HCT116 (cell line): ENCODE measurements at regions not wholly inside any gene's neighbourhood (a gene's known extent, or its start where the extent isn't known, plus 50 kb on each side); places are given as distances from the start of the nearest gene placed in this dataset.

ENCODE experiments used
- ATAC-seq: fragments of 200-7000 bp; cut with Tn5 transposase; 2 replicates; pipeline ENCODE4 v1.9.1; 2020; ENCODE audit warnings: mild to moderate bottlenecking, moderate library complexity
- BruUV-seq: library from RNA; stranded (reverse); fragments of 400-500 nt; replicated peaks from 2 replicates; lab custom pipeline; 2021; lab: Mats Ljungman, UMichigan
- CTCF ChIA-PET: fragments of 300-600 bp; sonication (Branson Sonifier 250); formaldehyde crosslinking; loops from one replicate; lab custom pipeline; 2021; ENCODE audit warnings: antibody characterized with exemption; lab: Charles Lee
- POLR2A ChIA-PET: fragments of 300-600, 350-600 bp; sonication (Branson Sonifier 250); formaldehyde crosslinking; loops from one replicate; lab custom pipeline; 2021; ENCODE audit warnings: antibody characterized with exemption; lab: Charles Lee
- RAD21 ChIA-PET, 2 experiments: fragments of 300-600 bp; sonication (Branson Sonifier 250); formaldehyde crosslinking; loops; one replicate each; lab custom pipeline; 2023; ENCODE audit warnings: low total read pairs in 2 of 2; ENCODE audit not compliant: uncharacterized antibody in 2 of 2, unreplicated experiment in 2 of 2, low non-redundant PET in 1 of 2; lab: Charles Lee
- DNase-seq: peaks from one replicate; pipeline ENCODE4 v3.0.0-alpha.2; 2010; ENCODE audit warnings: low read depth, low spot score
- H2AFZ ChIP-seq: fragments of 200-600 bp; shearing (Covaris generic), sonication (generic); 2 replicates; pipeline ENCODE4 v1.6.1; 2017; ENCODE audit warnings: low read depth, mixed run types, mixed read lengths, antibody characterized with exemption, low read length; ENCODE audit not compliant: poor library complexity, severe bottlenecking
- H3K27ac ChIP-seq: 2 replicates; pipeline ENCODE4 v1.5.1; 2012; ENCODE audit warnings: low read depth, low read length
- H3K27me3 ChIP-seq: fragments of 200-600 bp; sonication (generic); 2 replicates; pipeline ENCODE4 v1.6.1; 2016; ENCODE audit warnings: mixed run types, low read length, mixed read lengths; ENCODE audit not compliant: insufficient read depth
- H3K36me3 ChIP-seq, 2 experiments: fragments of 200-500 bp in 1 of 2; fragments of 200-600 bp in 1 of 2; sonication (Bioruptor generic) in 1 of 2; sonication (generic) in 1 of 2; 2 replicates each; pipeline versions ENCODE4 v1.5.1 to v1.6.1; 2014 to 2016; ENCODE audit warnings: low read length in 2 of 2, inconsistent platforms in 1 of 2, mixed read lengths in 1 of 2, mixed run types in 1 of 2; ENCODE audit not compliant: insufficient read depth in 2 of 2, control insufficient read depth in 1 of 2
- H3K4me1 ChIP-seq, 2 experiments: fragments of 200-600 bp in 1 of 2; sonication (generic) in 1 of 2; 2 replicates each; pipeline versions ENCODE4 v1.5.1 to v1.6.1; 2012 to 2017; ENCODE audit warnings: low read length in 2 of 2, inconsistent platforms in 1 of 2, mild to moderate bottlenecking in 1 of 2, mixed read lengths in 1 of 2, mixed run types in 1 of 2, moderate library complexity in 1 of 2; ENCODE audit not compliant: insufficient read depth in 2 of 2, control insufficient read depth in 1 of 2
- H3K4me2 ChIP-seq: fragments of 200-600 bp; sonication (generic); 2 replicates; pipeline ENCODE4 v1.6.1; 2017; ENCODE audit warnings: mixed run types, low read length, mixed read lengths
- H3K4me3 ChIP-seq, 2 experiments: fragments of 200-600 bp in 1 of 2; sonication (generic) in 1 of 2; replicated peaks in 1 of 2; 2 replicates each; pipeline ENCODE4 v1.5.1; 2011 to 2016; ENCODE audit warnings: low read length in 2 of 2, control low read depth in 1 of 2, low read depth in 1 of 2, mild to moderate bottlenecking in 1 of 2, mixed read lengths in 1 of 2, mixed run types in 1 of 2
- H3K79me2 ChIP-seq: fragments of 200-600 bp; sonication (generic); 2 replicates; pipeline ENCODE4 v1.6.1; 2017; ENCODE audit warnings: mild to moderate bottlenecking, mixed run types, low read length, moderate library complexity, mixed read lengths; ENCODE audit not compliant: insufficient read depth
- H3K9ac ChIP-seq: fragments of 200-600 bp; sonication (generic); 2 replicates; pipeline ENCODE4 v1.6.1; 2016; ENCODE audit warnings: low read length, mixed read lengths
- H3K9me2 ChIP-seq: fragments of 200-600 bp; sonication (generic), shearing (Covaris generic); 2 replicates; pipeline ENCODE4 v1.6.1; 2017; ENCODE audit warnings: mixed run types, mild to moderate bottlenecking, moderate library complexity; ENCODE audit not compliant: insufficient read depth
- H3K9me3 ChIP-seq, 2 experiments: fragments of 200-500 bp in 1 of 2; fragments of 200-600 bp in 1 of 2; sonication (Bioruptor generic) in 1 of 2; sonication (generic) in 1 of 2; 2 replicates each; pipeline ENCODE4 v1.6.1; 2014 to 2017; ENCODE audit warnings: low read length in 2 of 2, mixed read lengths in 2 of 2, inconsistent platforms in 1 of 2, low read depth in 1 of 2, mild to moderate bottlenecking in 1 of 2, mixed run types in 1 of 2, moderate library complexity in 1 of 2; ENCODE audit not compliant: control insufficient read depth in 1 of 2, insufficient read depth in 1 of 2
- H4K20me1 ChIP-seq: fragments of 200-600 bp; sonication (generic), shearing (Covaris generic); 2 replicates; pipeline ENCODE4 v1.6.1; 2017; ENCODE audit warnings: mixed run types, mild to moderate bottlenecking, moderate library complexity; ENCODE audit not compliant: insufficient read depth
- ATF3 ChIP-seq: IDR thresholded peaks from 2 replicates; pipeline ENCODE4 v1.6.1; 2012
- CTCF ChIP-seq, 3 experiments: fragments of 200-600 bp in 1 of 3; sonication (generic) in 1 of 3; IDR thresholded peaks in 2 of 3; conservative IDR thresholded peaks in 1 of 3; 2 replicates each; pipeline ENCODE4 v1.5.1; 2012 to 2017; ENCODE audit warnings: low read depth in 2 of 3, low read length in 2 of 3, antibody characterized with exemption in 1 of 3, borderline replicate concordance in 1 of 3, control low read depth in 1 of 3, mild to moderate bottlenecking in 1 of 3, mixed read lengths in 1 of 3, mixed run types in 1 of 3, moderate library complexity in 1 of 3; ENCODE audit not compliant: insufficient read depth in 1 of 3
- EZH2 ChIP-seq: fragments of 200-600 bp; sonication (generic); IDR thresholded peaks from 2 replicates; pipeline ENCODE4 v1.6.1; 2017; ENCODE audit warnings: antibody characterized with exemption, mixed run types
- JUND ChIP-seq: IDR thresholded peaks from 2 replicates; pipeline ENCODE4 v1.6.1; 2012
- MAX ChIP-seq: IDR thresholded peaks from 2 replicates; pipeline ENCODE4 v1.6.1; 2012
- POLR2A ChIP-seq: IDR thresholded peaks from 2 replicates; pipeline ENCODE4 v1.7.0; 2011; ENCODE audit warnings: borderline replicate concordance; ENCODE audit not compliant: insufficient read depth, insufficient read length; ENCODE audit errors: extremely low read depth
- POLR2AphosphoS5 ChIP-seq: IDR thresholded peaks from 2 replicates; pipeline ENCODE4 v1.6.1; 2011; ENCODE audit warnings: mild to moderate bottlenecking, low read depth, low read length, moderate library complexity
- RAD21 ChIP-seq: IDR thresholded peaks from 2 replicates; pipeline ENCODE4 v1.6.1; 2012; ENCODE audit warnings: low read depth, mild to moderate bottlenecking
- REST ChIP-seq: IDR thresholded peaks from 2 replicates; pipeline ENCODE4 v1.6.1; 2012; ENCODE audit warnings: low read depth
- SIN3A ChIP-seq: IDR thresholded peaks from 2 replicates; pipeline ENCODE4 v1.6.1; 2012; ENCODE audit warnings: low read depth
- SP1 ChIP-seq: IDR thresholded peaks from 2 replicates; pipeline ENCODE4 v1.6.1; 2012; ENCODE audit warnings: low read depth
- TCF7L2 ChIP-seq: IDR thresholded peaks from 2 replicates; pipeline ENCODE4 v1.7.0; 2011; ENCODE audit warnings: borderline replicate concordance, inconsistent platforms; ENCODE audit not compliant: insufficient read depth, insufficient read length; ENCODE audit errors: extremely low read depth
- YY1 ChIP-seq: IDR thresholded peaks from 2 replicates; pipeline ENCODE4 v1.6.1; 2011; ENCODE audit warnings: low read length, low read depth, moderate library complexity, mild to moderate bottlenecking; ENCODE audit not compliant: insufficient replicate concordance; ENCODE audit errors: extremely low read depth
- ZBTB33 ChIP-seq: IDR thresholded peaks from 2 replicates; pipeline ENCODE4 v1.6.1; 2011; ENCODE audit warnings: mild to moderate bottlenecking, low read length, moderate library complexity; ENCODE audit not compliant: insufficient replicate concordance; ENCODE audit errors: extremely low read depth
- ZFX ChIP-seq: fragments of 450-650 bp; IDR thresholded peaks from 2 replicates; pipeline ENCODE4 v1.6.1; 2017
- ZNF274 ChIP-seq: fragments of 200-500 bp; sonication (Bioruptor generic); IDR thresholded peaks from 2 replicates; pipeline ENCODE4 v1.6.1; 2014; ENCODE audit warnings: mild to moderate bottlenecking, low read depth, low read length, inconsistent platforms
- intact Hi-C: fragments of 100-400 bp; cut with micrococcal nuclease; formaldehyde crosslinking; loops from 2 replicates; pipeline ENCODE4 v1.10.0; 2022

GRCh38 chr6:66396549-66396948, 689.5 kb upstream of the EYS start:
- intact Hi-C loops, result no loop called here
- no peak overlapping the region for H3K9ac ChIP-seq
- ATAC-seq, result no peak
- no peaks in the 10 kb centered on the region for H3K4me1 ChIP-seq
- H4K20me1 ChIP-seq, result no peaks in the 10 kb centered on the region
- H3K36me3 ChIP-seq, result no peaks in the 10 kb centered on the region
- H3K9me3 ChIP-seq, result peaks cover 7 to 16% of the 10 kb centered on the region in 2 experiments; a peak in 2 of 4 replicates
- no peak for DNase-seq
- H3K79me2 ChIP-seq, result no peaks in the 10 kb centered on the region
- no peak overlapping the region for H3K27ac ChIP-seq
- H3K27me3 ChIP-seq, result no peaks in the 10 kb centered on the region
- BruUV-seq, result no TSS peak
- no peaks in the 10 kb centered on the region for H3K9me2 ChIP-seq
- ChIA-PET CTCF (no interaction called here), POLR2A (no interaction called here), RAD21 (no interaction called here)
- H2AFZ ChIP-seq, result no peak overlapping the region
- H3K4me2 ChIP-seq, result no peak overlapping the region
- TF ChIP-seq ATF3, result no peak
- TF ChIP-seq ZNF274, result no peak
- no peak for TF ChIP-seq MAX
- no peak for TF ChIP-seq YY1
- TF ChIP-seq EZH2, result no peak
- TF ChIP-seq REST, result no peak
- no peak for TF ChIP-seq ZFX
- TF ChIP-seq RAD21, result no peak
- no peak for TF ChIP-seq CTCF (IDR thresholded peaks at IDR 0.05 in 2 of 3, conservative IDR thresholded peaks at IDR 0.05 in 1 of 3; ENCODE audit: borderline replicate concordance in 1 of 3, insufficient read depth in 1 of 3, low read depth in 2 of 3, low read length in 2 of 3)
- TF ChIP-seq JUND, result no peak
- TF ChIP-seq ZBTB33, result no peak
- no peak for TF ChIP-seq POLR2AphosphoS5
- no peak for TF ChIP-seq TCF7L2
- no peak for TF ChIP-seq SIN3A
- TF ChIP-seq POLR2A, result no peak
- no peak for TF ChIP-seq SP1
- TF ChIP-seq, all 23 proteins: peak for 0
- H3K4me3 ChIP-seq, result no peak overlapping the region
